Endothelial cell of umbilical vein (primary cell): ENCODE measurements at regions not wholly inside any gene's neighbourhood (a gene's known extent, or its start where the extent isn't known, plus 50 kb on each side); places are given as distances from the start of the nearest gene placed in this dataset.

ENCODE experiments used
- BruUV-seq: library from RNA; stranded (reverse); fragments of 400-500 nt; replicated peaks from 2 replicates; lab custom pipeline; 2021; lab: Mats Ljungman, UMichigan
- CTCF ChIA-PET: fragments of 300-600, 350-600 bp; sonication (Branson Sonifier 250); formaldehyde crosslinking; loops from one replicate; lab custom pipeline; 2021; ENCODE audit warnings: antibody characterized with exemption, inconsistent platforms; lab: Charles Lee
- POLR2A ChIA-PET: fragments of 300-600, 350-600 bp; sonication (Branson Sonifier 250); formaldehyde crosslinking; loops from one replicate; lab custom pipeline; 2021; ENCODE audit warnings: antibody characterized with exemption, inconsistent platforms; lab: Charles Lee
- DNase-seq: peaks from one replicate; pipeline ENCODE4 v3.0.0-alpha.2; 2011; ENCODE audit warnings: low read depth, low spot score
- FAIRE-seq: peaks from 2 replicates; lab custom pipeline; 2011; peaks lifted over from hg19 to GRCh38; lab: Jason Lieb, UNC
- H2AFZ ChIP-seq: 2 replicates; pipeline ENCODE4 v1.6.0; 2012; ENCODE audit warnings: low read depth, low read length, control low read depth, inconsistent platforms
- H3K27ac ChIP-seq: 2 replicates; pipeline ENCODE4 v1.5.1; 2011; ENCODE audit warnings: low read depth, mild to moderate bottlenecking, control low read depth, low read length, moderate library complexity; ENCODE audit not compliant: insufficient read depth
- H3K27me3 ChIP-seq, 2 experiments: 2 replicates each; pipeline versions ENCODE4 v1.6.0 to v1.6.1; 2011; ENCODE audit warnings: low read length in 2 of 2, mixed read lengths in 1 of 2; ENCODE audit not compliant: control insufficient read depth in 2 of 2, insufficient read depth in 2 of 2
- H3K36me3 ChIP-seq, 2 experiments: 2 replicates in 1 of 2; 3 replicates in 1 of 2; pipeline ENCODE4 v1.5.1; 2011; ENCODE audit warnings: low read length in 2 of 2, mild to moderate bottlenecking in 1 of 2, moderate library complexity in 1 of 2; ENCODE audit not compliant: control insufficient read depth in 2 of 2, insufficient read depth in 2 of 2; ENCODE audit errors: extremely low read depth in 1 of 2
- H3K4me1 ChIP-seq: 3 replicates; pipeline ENCODE4 v1.5.1; 2011; ENCODE audit warnings: mild to moderate bottlenecking, low read length; ENCODE audit not compliant: control insufficient read depth, insufficient read depth; ENCODE audit errors: extremely low read depth
- H3K4me2 ChIP-seq: 2 replicates; pipeline ENCODE4 v1.6.1; 2011; ENCODE audit warnings: low read length, control low read depth, mixed read lengths; ENCODE audit not compliant: insufficient read depth
- H3K4me3 ChIP-seq, 3 experiments: fragments of 200-600 bp in 1 of 3; sonication (generic), shearing (Covaris generic) in 1 of 3; replicated peaks in 1 of 3; 2 replicates each; pipeline ENCODE4 v1.5.1; 2011 to 2016; ENCODE audit warnings: control low read depth in 3 of 3, low read length in 3 of 3, mild to moderate bottlenecking in 2 of 3, inconsistent platforms in 1 of 3, low read depth in 1 of 3, moderate library complexity in 1 of 3; ENCODE audit not compliant: insufficient read depth in 1 of 3
- H3K79me2 ChIP-seq: 2 replicates; pipeline ENCODE4 v1.6.0; 2012; ENCODE audit warnings: low read length, inconsistent platforms; ENCODE audit not compliant: control insufficient read depth, insufficient read depth
- H3K9ac ChIP-seq: replicated peaks from 2 replicates; pipeline ENCODE3; 2011; ENCODE audit warnings: low read length, control low read depth; ENCODE audit not compliant: insufficient read depth; ENCODE audit errors: extremely low read depth
- H3K9me1 ChIP-seq: replicated peaks from 3 replicates; pipeline ENCODE4 v1.6.0; 2011; ENCODE audit warnings: mild to moderate bottlenecking, low read length; ENCODE audit not compliant: control insufficient read depth, insufficient read depth; ENCODE audit errors: extremely low read depth
- H3K9me3 ChIP-seq: replicated peaks from 2 replicates; pipeline ENCODE4 v1.5.1; 2012; ENCODE audit warnings: low read length, inconsistent platforms; ENCODE audit not compliant: control insufficient read depth, insufficient read depth
- H4K20me1 ChIP-seq: replicated peaks from 2 replicates; pipeline ENCODE3; 2011; ENCODE audit warnings: mild to moderate bottlenecking, low read length; ENCODE audit not compliant: control insufficient read depth, insufficient read depth; ENCODE audit errors: extremely low read depth
- EZH2 ChIP-seq: IDR thresholded peaks from 2 replicates; pipeline ENCODE4 v1.6.1; 2012; ENCODE audit warnings: borderline replicate concordance, low read depth, mild to moderate bottlenecking, moderate library complexity, low read length, inconsistent platforms; ENCODE audit not compliant: severe bottlenecking
- FOS ChIP-seq: IDR thresholded peaks from 2 replicates; pipeline ENCODE4 v1.6.1; 2011; ENCODE audit warnings: mild to moderate bottlenecking, low read length, moderate library complexity, borderline replicate concordance; ENCODE audit not compliant: insufficient read depth
- GATA2 ChIP-seq: IDR thresholded peaks from 2 replicates; pipeline ENCODE4 v1.7.0; 2011; ENCODE audit warnings: low read depth, mild to moderate bottlenecking, moderate library complexity, mixed read lengths, low read length; ENCODE audit not compliant: insufficient read length, insufficient read depth
- MYC ChIP-seq: IDR thresholded peaks from one replicate; pipeline ENCODE4 v1.6.1; 2011; ENCODE audit warnings: mild to moderate bottlenecking, low read depth, low read length
- POLR2A ChIP-seq: IDR thresholded peaks from 2 replicates; pipeline ENCODE4 v1.6.1; 2012; ENCODE audit warnings: low read depth, mild to moderate bottlenecking, control low read depth, low read length
- POLR2AphosphoS5 ChIP-seq: IDR thresholded peaks from 2 replicates; pipeline ENCODE4 v1.6.1; 2012; ENCODE audit warnings: low read depth, mild to moderate bottlenecking, control low read depth, low read length, moderate library complexity; ENCODE audit not compliant: insufficient read depth
- dilution Hi-C: fragments of 300-500 bp; cut with MboI; formaldehyde crosslinking; loops from one replicate; pipeline ENCODE4 v1.15.0; 2019; ENCODE audit warnings: low sequenced_read_pairs; ENCODE audit not compliant: extremely low pct_ligation_motif_present
- intact Hi-C: fragments of 100-400 bp; cut with micrococcal nuclease; formaldehyde crosslinking; loops from one replicate; pipeline ENCODE4 v1.10.0; 2022
- TF ChIP-seq, protein P1 (sequence below): IDR thresholded peaks from 2 replicates; pipeline ENCODE4 v1.6.1; 2011; ENCODE audit not compliant: insufficient read depth, insufficient read length

DNA sequence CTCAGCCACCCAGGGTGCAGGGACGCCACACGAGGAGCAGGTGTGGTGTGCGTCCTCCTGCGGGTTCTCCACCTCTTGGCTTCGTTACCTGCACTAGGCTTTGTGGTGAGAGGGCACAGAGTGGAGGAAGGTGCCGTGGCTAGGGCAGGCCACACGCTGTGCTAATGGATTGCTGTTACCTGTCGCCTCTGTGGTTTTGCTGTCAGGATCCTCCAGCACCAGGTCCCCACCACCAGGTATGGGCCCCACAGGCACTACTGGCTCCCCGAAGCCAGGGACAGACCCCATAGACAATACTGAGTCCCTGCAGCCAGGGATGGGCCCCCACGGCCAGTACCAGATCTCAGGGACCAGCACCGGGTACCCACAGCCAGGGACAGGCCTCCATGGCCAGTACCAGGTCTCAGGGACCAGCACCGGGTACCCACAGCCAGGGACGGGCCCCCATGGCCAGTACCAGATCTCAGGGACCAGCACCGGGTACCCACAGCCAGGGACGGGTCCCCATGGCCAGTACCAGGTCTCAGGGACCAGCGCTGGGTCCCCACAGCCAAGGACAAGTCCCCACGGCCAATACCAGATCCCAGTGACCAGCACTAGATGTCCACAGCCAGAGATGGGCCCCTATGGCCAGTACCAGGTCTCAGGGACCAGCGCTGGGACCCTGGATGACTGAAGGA, 315.6 kb downstream of the SEC14L1 start:
- Histone ChIP-seq H3K9me1 (no peaks in the 10 kb centered on the region), H3K4me3 (no peak overlapping the region), H3K9ac (no peak overlapping the region), H4K20me1 (no peaks in the 10 kb centered on the region), H2AFZ (no peak overlapping the region), H3K4me1 (peaks cover 15% of the 10 kb centered on the region), H3K27me3 (no peaks in the 10 kb centered on the region), H3K9me3 (no peaks in the 10 kb centered on the region), H3K36me3 (no peaks in the 10 kb centered on the region), H3K79me2 (peaks cover 10% of the 10 kb centered on the region), H3K27ac (no peak overlapping the region), H3K4me2 (no peak overlapping the region)
- no TSS peak for BruUV-seq
- intact Hi-C loops (no loop called here), dilution Hi-C loops (no loop called here)
- no peak for DNase-seq
- FAIRE-seq = no peak
- CTCF ChIA-PET = no interaction called here
- TF ChIP-seq EZH2 (no peak), GATA2 (no peak), POLR2AphosphoS5 (no peak), MYC (no peak), FOS (no peak), POLR2A (no peak)
- POLR2A ChIA-PET = interaction anchor here (0.6 kb wide), 1 partner anchor 128 kb away, joined by 3 read pairs; no protein-coding TSS in a partner anchor

DNA sequence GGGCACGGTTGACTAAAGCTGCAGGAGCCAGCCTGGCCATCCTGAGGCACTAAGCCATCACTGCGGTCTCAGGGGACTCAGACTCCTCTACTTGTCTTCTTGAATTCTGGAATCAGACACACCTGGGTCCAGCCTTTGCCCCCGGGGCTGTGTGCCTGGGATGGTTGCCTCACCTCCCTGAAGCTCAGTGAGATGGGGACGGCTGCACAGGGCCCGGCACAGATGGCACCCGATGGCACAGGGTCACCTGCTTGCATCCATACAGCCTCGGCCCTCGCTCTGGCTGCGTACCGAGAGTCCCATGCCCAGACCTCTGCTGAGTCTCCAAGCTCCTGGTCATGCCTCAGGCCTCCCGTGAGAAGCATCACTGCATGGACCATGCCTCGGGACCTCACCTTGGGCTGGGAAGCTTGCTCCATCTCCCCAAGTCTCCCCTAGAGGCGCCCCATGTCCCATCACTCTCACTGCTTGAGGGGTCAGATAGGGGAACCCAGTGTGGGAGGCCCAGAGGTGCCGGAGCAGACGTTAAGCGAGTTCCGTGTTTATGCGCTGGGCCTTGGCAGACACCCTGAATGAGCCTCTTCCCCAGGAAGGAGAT, 316.3 kb downstream of the SEC14L1 start:
- no peak overlapping the region for H3K27ac ChIP-seq
- H3K9ac ChIP-seq = no peak overlapping the region
- no peaks in the 10 kb centered on the region for H3K9me1 ChIP-seq
- no peak overlapping the region for H2AFZ ChIP-seq
- H3K36me3 ChIP-seq = no peaks in the 10 kb centered on the region
- TF ChIP-seq, protein P1, sequence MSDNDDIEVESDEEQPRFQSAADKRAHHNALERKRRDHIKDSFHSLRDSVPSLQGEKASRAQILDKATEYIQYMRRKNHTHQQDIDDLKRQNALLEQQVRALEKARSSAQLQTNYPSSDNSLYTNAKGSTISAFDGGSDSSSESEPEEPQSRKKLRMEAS = no peak
- no peak for TF ChIP-seq EZH2
- no peak for TF ChIP-seq GATA2
- TF ChIP-seq POLR2A = no peak
- H3K79me2 ChIP-seq = peaks cover 13% of the 10 kb centered on the region
- H3K4me2 ChIP-seq = no peak overlapping the region
- CTCF ChIA-PET = no interaction called here
- H3K4me1 ChIP-seq = peaks cover 12% of the 10 kb centered on the region
- H3K4me3 ChIP-seq = no peak overlapping the region
- FAIRE-seq (no peak), DNase-seq (no peak)
- H4K20me1 ChIP-seq = no peaks in the 10 kb centered on the region
- dilution Hi-C loops = no loop called here
- intact Hi-C loops = no loop called here
- no peaks in the 10 kb centered on the region for H3K27me3 ChIP-seq
- H3K9me3 ChIP-seq = no peaks in the 10 kb centered on the region
- BruUV-seq = no TSS peak
- POLR2A ChIA-PET = no interaction called here
